NCI-H2171 (cell line): ENCODE measurements at regions not wholly inside any gene's neighbourhood (a gene's known extent, or its start where the extent isn't known, plus 50 kb on each side); places are given as distances from the start of the nearest gene placed in this dataset.

ENCODE experiments used
- DNase-seq: peaks from one replicate; lab custom pipeline; 2025; lab: John Stamatoyannopoulos, UW

DNA sequence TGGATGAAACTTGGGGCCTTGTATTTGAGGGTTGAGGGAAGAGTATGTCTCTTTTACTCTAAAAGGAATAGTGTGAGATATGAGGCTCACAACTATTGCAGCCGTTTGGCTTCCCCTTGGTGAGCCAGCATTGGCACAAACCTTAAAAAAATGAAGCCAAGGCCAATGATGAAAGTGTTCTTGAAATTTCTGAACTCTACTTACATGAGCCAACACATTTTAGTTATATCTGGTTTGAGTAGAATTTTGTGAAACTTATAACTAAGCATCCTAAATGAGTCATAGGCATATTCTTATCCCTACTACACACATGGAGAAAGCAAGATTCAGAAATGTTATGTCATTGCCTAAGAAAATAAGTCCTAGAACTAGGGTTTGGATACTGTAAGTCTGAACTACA is 55.3 kb upstream of the ACSS3 start:
- no peak for DNase-seq

DNA sequence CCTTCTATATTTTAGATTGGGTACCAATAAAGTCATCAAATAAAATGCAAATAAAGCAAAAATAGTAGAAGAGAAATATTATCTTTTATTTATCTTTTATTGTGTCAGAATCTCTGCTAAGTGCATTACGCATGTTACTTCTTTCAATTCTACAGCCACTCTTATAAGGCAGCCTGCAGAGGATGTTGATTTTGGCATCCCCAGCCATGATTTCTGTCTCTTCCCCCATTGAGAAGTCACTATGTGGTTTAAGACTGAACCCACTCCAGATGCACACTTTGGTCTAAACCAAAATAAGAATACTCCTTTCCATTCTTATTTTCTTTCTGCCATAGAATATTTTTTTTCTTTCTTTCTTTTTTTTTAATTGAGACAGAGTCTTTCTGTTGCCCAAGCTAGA is 56.0 kb upstream of the ACSS3 start:
- no peak for DNase-seq

DNA sequence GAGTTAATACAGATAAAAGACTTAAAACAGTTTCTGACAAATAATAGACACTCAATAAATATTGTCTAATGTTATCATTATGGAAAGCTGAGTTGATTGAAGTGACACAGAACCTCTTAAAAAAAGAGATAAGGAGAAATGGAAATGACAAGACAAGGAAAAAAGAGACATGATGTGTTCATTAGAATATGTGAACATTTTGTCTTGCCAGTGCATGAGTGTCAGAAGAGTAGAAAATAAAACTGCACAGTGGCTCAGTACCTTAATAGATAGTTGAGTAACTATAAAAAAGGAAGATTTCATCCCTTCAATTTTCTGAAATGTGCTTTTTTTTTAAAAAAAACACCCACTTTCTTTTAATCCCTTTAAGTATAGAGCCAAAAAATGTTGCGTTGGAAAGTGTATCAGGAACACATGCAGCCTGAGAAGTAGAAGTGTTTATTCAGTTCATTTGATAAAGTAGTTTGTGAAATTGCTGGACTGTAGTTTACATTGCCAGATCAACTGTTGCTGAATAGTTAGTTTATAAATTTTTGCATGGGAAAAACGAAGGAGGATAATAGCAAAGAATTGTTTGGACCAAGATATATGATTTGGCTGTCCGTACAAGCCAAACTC is 56.6 kb upstream of the ACSS3 start:
- no peak for DNase-seq

DNA sequence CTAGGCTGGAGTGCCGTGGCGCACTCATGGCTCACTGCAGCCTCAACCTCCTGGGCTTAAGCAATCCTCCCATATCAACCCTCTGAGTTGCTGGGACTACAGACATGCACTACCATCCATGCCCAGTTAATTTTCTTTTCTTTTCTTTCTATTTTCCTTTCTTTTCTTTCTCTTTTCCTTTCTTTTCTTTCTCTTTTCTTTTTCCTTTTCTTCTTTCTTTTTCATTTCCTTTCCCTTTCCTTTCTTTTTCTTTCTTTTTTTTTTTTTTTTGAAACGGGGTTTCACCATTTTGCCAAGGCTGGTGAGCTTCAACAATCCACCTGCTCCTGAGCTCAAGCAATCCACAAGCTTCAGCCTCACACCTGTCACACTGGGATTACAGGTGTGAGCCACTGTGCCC is 60.1 kb upstream of the ACSS3 start:
- no peak for DNase-seq

DNA sequence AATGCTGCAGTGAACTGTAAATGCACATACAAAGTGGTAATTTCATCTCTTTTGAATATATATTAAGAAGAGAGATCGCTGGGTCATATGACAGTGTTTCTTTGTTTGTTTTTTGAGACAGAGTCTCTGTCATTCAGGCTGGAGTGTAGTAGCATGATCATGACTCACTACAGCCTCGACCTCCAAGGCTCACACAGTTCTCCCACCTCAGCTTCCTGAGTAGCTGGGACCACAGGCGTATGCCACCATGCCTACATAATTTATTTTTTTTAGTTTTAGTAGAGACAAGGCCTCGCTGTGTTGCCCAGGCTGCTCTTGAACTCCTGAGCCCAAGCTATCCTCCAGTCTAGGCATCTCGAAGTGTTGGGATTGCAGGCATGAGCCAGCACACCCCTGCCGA is 62.4 kb upstream of the ACSS3 start:
- DNase-seq: no peak

DNA sequence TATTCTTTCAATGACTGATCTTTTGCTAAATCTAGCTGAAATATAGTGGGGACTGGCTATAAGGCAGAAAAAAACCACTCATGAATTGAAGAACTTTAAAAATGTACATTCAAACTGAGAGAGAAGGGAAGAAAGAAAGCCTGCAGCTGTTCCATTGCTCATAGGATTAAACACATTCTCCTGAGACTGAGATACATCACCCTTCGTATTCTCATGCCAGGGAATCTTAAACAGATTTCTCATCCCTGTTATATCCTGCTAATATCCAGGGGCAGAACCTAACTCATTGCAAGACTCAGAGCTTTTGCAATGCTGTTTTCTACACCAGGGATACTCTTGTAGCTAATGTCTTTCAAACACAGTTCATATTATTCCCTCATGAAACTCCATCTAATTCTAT is 67.2 kb upstream of the ACSS3 start:
- DNase-seq: no peak

DNA sequence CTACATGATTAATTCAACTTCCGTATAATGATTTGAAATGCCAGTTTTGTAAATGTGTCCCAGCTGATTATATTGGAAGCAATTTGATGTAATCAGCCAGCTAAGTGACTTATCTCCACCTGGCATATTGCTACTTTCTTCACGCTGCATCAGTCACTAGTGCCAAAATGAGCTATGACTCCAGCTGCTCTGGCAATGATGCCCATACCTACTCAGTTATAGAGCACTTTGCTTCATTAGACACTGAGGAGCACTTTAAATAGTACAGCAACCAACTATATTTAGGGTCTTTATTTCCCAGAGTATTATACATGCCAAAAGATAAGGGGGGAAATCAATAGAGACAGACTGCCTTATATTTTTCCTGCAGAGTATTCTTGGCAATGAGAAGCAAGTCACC is 67.9 kb upstream of the LIN7A start:
- peak; percentile 73 for DNase-seq

DNA sequence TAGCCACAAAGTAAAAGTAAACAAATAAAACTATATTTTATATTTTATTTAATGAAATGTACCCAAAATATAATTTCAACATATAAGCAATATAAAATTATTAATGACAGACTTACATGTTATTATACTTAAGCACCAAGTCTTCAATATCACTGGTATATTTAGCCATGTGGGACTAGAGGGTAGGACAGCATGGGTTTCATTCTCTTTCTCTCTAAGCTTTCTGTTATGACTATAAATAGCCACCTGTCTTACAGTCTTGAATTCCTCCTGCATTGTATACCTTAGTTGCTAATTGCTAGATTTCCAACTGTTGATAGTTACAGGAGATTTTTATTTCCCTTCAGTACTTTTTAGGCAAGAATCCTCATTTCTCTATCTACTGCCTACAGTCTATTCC is 63.1 kb upstream of the LIN7A start:
- DNase-seq: no peak

DNA sequence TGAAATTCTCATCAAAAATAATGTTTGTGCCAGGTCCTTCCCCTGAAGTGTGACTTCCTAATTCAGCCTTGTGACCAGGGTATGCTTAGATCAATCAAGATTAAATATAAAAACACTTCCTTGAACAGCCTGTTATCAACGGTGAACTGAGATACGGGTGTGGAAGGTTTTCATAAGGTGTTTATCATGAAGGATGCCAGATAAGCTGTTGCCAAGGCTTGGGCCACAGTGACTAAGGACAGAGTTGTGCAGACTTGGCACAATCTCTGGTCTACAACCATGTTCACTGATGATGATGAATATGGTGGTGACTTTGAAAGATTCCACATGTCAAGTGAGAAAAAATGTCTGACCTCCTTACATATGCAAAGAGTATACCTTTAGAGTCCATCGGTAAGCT is 51.3 kb upstream of the LIN7A start:
- no peak for DNase-seq
